ENCODE measurements at regions not wholly inside any gene's neighbourhood (a gene's known extent, or its start where the extent isn't known, plus 50 kb on each side); places are given as distances from the start of the nearest gene placed in this dataset.

DNA sequence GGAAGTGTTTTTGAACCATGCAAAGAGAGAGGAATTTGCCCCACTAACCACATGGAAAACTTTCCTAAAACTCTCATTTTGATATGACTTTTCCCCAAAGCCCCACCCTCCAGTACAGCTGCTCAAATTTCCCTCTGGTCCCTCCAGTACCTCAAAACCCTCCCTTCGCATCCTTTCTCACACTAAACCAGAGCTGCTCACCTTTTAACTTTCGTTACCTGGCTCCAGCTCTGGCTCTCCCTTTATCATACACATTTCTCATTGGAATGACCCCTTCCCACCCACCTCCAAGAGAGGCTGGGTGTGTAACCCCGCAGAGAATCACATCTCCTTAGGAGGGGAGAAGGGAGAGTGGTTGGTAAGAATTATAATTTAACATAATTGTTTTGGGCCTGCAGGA is 86.8 kb upstream of the NDUFV2 start:
- TF ChIP-seq, protein P1, sequence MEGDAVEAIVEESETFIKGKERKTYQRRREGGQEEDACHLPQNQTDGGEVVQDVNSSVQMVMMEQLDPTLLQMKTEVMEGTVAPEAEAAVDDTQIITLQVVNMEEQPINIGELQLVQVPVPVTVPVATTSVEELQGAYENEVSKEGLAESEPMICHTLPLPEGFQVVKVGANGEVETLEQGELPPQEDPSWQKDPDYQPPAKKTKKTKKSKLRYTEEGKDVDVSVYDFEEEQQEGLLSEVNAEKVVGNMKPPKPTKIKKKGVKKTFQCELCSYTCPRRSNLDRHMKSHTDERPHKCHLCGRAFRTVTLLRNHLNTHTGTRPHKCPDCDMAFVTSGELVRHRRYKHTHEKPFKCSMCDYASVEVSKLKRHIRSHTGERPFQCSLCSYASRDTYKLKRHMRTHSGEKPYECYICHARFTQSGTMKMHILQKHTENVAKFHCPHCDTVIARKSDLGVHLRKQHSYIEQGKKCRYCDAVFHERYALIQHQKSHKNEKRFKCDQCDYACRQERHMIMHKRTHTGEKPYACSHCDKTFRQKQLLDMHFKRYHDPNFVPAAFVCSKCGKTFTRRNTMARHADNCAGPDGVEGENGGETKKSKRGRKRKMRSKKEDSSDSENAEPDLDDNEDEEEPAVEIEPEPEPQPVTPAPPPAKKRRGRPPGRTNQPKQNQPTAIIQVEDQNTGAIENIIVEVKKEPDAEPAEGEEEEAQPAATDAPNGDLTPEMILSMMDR (optimal IDR thresholded peaks at IDR 0.05 in 1 of 3, IDR thresholded peaks at IDR 0.05 in 1 of 3, conservative IDR thresholded peaks at IDR 0.05 in 1 of 3; ENCODE audit: extremely low read depth in 1 of 3, insufficient read depth in 2 of 3, low read length in 3 of 3) = no peak
- no peak for TF ChIP-seq EZH2 (IDR thresholded peaks at IDR 0.05; ENCODE audit: low read length)
